Occipital lobe (tissue), 1 donor: ENCODE measurements at regions not wholly inside any gene's neighbourhood (a gene's known extent, or its start where the extent isn't known, plus 50 kb on each side); places are given as distances from the start of the nearest gene placed in this dataset.
"Not testable (repeated sequence)": the region's sequence is repeated elsewhere in the genome, so short reads cannot be mapped to it uniquely, and the experiment has no call there.

Experiments
- DNase-seq: peaks from one replicate; lab custom pipeline; 2025; lab: John Stamatoyannopoulos, UW

DNA sequence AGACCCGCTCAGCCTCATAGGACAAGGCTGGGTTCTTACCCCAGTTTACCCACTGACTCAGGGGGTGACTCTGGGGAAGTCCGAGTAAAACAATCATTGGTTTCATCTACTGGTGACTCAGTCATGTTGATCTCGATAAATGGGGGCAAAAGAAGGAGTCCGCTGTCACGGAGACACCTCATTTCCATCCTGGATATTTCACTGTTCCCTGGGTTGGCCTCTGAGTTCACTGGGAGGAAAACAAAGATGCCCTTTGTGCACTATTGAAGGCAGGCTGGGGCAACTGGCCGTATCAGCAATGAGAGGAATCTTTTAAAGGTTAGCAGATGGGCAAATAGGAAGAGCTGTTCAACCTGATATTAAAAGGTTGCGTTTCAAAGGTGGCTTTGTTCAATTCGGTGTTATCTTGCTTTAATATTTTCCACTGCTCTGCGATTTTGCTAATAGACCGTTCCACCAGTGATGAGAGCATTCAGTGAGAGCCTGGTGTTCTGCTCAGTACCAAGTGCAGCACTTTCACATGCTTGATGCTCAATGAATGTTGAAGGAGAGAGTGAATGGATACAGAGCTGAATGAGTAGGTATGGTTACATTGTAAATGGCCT is 110.2 kb upstream of the EGFLAM start:
- peak; percentile 5 for DNase-seq

- no peak for DNase-seq
Observed at GRCh38 chr5:38143384-38143783, 115.0 kb upstream of the EGFLAM start.

DNA sequence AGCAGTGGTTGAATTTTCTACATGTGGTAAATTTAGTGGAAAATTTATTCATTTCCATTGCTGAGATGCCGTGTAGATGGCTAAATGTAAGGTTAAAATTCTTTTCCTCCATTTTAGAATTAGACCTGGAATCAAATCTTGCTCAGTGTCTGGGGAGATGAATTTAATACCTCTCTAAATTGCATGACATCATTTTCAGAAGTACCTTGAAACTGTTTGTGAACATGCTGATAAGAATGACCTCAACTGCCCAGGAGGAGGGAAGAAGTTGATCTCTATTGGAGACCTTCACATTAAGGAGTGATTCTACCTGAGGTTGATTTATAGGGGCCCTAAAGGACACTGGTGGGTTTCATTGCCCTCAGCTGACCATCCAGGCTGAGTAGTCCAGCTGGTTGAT is 116.7 kb upstream of the EGFLAM start:
- no peak for DNase-seq

DNA sequence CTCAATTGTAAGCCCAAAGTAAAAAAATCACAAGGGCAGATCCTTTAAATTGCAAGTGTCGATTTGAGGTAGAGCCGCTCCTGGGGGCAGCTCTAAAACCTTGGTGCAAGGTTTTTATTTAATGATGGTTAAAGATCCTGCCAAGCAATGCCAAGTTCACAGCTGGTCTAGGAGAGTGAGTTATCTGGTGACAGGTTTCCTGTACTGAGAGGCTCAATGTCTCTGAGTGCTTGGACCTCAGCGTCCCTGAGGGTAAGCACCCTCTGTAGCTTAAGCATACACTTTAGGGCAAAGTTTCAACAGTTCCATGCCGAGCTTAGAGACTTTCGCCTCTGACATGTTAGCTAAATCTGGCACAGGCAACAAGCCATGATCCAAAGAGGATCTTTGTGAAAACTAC is 119.8 kb upstream of the EGFLAM start:
- no peak for DNase-seq

GRCh38 chr5:38135486-38136039 is 122.8 kb upstream of the EGFLAM start:
- no peak for DNase-seq

DNA sequence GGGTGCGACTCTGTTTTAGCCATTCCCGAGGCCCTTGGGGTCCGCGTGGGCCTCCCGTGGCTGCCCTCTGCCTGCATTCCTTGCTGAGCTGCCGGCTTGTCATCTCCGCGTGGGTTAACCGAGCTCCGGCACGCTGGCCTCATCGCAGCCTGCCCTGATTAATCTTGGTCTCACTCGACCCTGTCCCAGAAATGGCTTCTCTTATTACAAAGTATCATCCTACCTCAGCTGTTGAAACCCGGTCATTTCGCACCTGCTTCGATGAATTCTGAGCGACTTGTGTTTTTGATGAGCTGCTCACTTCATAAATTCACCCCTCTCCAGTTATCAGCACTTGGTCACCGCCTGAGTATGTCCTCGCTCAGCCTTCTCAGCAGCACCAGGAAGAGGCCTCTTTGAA is 123.5 kb upstream of the EGFLAM start:
- no peak for DNase-seq

DNA sequence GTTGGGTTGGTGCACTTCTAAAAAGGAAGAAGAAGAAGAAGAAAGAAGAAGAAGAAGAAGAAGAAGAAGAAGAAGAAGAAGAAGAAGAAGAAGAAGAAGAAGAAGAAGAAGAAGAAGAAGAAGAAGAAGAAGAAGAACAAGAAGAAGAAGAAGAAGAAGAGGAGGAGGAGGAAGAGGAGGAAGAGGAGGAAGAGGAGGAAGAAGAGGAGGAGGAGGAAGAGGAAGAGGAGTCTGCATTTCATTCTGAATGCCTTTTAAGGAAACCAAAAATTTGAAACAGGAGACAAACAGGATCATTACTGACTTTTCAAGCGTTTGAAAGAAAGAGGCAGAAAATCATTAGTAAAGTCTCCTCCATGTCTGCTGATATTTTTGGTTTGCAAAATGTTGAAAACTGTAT is 124.1 kb upstream of the EGFLAM start:
- not testable (repeated sequence) for DNase-seq

DNA sequence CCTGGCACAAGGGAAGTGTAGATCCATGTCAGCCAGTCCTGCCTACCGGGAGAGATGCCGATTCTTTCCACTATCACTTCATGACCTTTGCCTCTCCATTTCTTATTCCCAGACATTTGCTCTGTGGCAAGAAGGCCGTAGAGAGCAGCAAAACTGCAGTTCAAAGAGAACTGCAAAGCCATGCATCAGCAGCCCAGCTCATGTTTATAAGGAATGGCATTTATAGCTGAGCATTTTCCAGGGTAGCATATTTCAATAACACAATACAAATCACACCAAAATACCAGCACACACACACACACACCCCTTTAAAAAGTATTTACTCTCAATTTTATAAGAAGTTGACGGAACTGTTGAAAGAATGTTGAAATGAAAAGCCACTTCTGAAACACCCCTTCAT is 126.7 kb upstream of the EGFLAM start:
- DNase-seq = no peak

- no peak for DNase-seq
Observed at GRCh38 chr5:38124321-38124720, 134.0 kb upstream of the EGFLAM start.

DNA sequence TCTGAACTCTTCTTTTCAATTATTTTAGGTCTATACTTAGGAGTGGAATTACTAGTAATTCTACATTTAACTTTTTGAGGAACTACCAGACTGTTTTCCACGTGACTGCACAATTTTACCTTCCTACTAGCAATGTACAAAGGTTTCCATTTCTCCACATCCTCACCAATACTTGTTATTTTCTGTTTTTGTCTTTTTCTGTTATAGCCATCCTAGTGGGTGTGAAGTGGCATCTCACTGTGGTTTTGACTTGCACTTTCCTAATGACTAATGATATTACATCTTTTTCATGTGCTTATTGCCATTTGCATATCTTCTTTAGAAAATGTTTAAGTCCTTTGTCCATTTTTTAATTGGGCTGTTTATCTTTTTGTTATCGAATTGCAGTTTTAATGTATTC is 136.9 kb upstream of the EGFLAM start:
- DNase-seq = no peak

- DNase-seq = no peak
Observed at GRCh38 chr5:38119836-38120235, 138.5 kb upstream of the EGFLAM start.

- no peak for DNase-seq
Observed at GRCh38 chr5:38117784-38118479, 140.4 kb upstream of the EGFLAM start.

DNA sequence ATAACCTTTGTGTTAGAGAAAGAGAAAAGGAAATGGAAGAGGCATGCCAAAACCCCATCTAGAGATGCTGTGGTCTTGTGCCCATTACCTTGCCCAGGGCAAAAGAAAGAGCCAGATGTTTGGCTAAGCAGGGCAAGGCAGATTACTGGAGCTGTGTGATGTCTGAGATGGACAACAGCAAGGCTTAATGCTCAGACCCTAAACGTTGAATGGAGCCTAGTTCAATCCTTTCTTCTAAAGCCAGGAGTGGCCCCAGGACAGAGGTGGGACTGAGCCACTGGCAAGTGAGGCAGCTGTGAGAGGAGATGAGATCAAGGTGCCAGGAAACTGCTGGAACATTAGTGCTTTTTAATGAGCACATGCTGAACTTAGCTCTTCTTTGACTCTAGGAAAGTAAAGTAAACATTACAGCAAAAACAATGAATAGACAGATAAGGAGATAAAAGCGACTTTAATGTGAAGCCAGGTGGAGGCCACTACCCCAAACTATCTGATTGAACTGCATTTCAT is 143.0 kb upstream of the EGFLAM start:
- DNase-seq = no peak

- DNase-seq = no peak
Observed at GRCh38 chr5:38113880-38114279, 144.5 kb upstream of the EGFLAM start.

DNA sequence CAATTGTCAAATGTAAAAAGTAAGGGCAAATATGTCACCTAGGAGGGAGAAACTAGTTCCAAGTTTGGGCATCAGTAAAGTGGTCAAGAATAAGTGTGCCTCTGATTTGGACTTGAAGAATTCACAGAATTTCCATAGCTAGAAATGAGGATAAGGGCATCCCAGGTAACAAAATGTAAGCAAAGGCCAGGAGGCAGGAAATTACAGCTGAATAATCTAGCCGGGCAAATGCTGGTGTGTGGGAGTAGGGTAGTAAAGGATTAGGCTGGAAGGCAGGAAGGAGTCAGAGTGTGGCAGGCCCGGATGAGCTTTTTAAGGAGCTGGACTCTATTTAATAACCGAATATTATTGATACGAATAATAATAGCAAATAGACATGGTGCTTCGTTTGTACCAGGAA is 144.9 kb upstream of the EGFLAM start:
- no peak for DNase-seq

- no peak for DNase-seq
Observed at GRCh38 chr5:38112938-38113337, 145.4 kb upstream of the EGFLAM start.

- no peak for DNase-seq
Observed at GRCh38 chr5:38110130-38110529, 148.2 kb upstream of the EGFLAM start.

DNA sequence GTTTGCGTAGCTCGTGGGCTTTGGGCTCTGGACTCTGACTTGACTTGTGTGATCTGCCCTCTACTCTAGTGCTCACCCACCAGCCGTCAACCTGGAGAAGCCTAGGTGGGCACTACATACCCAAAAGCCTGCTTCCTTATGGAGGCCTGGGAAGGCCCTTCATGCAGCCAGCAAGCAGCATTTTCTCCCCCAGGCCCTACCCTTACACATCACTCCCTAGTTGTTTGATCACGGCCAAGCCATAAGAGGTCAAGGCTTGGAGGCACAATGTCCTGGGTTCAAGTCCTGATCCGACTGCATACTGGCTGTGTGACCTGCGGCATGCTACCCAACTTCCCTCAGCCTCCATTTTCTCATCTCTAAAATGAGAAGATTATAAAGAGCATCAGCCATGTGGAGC is 151.3 kb upstream of the EGFLAM start:
- no peak for DNase-seq

GRCh38 chr5:38105801-38106200 is 152.6 kb upstream of the EGFLAM start:
- DNase-seq = no peak

- no peak for DNase-seq
Observed at GRCh38 chr5:38105231-38105570, 153.2 kb upstream of the EGFLAM start.

DNA sequence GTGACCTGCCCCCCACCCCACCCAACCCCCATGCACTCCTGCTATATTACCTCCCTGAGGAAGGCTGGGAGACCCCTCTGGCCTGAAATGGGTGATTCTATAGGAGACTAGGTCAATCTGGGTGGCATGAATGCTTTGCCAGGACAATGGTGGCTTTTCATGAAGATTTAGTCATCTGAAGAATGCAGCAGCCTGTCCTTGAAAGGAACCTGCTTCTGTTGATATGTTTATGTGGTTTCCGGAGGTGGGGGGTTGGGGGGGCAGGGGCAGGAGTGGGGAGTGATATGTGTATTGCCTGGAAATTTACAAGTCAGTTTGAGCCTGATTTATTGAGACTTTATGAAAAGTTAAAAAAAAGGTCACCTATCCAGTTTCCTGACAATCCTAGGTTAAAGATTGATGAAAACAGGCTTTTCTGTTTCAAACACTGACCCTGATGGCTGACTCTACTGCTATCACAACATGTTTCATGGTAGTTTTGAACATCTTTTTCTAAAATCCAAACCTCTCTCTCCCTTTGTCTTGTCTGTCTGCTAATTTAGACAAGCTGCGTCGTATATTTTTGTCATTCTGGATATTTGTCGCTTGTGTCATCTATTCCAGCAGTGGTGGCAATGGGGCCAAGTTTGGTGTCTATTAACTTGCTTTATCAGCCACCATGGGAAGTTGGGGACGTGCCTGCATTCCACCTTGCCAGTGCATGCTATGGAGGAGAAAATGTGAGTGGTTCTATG is 153.7 kb upstream of the EGFLAM start:
- no peak for DNase-seq

DNA sequence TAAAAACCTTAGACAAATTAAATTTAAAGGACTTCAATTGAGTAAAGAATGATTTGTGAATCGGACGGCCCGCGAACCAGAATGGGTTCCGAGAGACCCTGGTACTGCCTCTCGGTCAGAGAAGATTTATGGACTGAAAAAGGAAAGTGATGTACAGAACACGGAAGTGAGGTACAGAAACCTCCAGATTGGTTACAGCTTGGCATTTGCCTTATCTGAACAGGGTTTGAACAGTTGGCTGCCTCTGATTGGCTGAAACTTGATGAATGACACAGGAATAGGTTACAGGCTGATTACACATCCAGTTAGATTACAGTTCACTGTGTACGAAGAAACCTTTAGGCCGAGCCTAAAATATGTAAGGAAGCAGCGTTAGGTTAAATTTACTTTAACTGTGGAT is 156.5 kb upstream of the EGFLAM start:
- no peak for DNase-seq
